ENCODE measurements at regions not wholly inside any gene's neighbourhood (a gene's known extent, or its start where the extent isn't known, plus 50 kb on each side); places are given as distances from the start of the nearest gene placed in this dataset.

DNA sequence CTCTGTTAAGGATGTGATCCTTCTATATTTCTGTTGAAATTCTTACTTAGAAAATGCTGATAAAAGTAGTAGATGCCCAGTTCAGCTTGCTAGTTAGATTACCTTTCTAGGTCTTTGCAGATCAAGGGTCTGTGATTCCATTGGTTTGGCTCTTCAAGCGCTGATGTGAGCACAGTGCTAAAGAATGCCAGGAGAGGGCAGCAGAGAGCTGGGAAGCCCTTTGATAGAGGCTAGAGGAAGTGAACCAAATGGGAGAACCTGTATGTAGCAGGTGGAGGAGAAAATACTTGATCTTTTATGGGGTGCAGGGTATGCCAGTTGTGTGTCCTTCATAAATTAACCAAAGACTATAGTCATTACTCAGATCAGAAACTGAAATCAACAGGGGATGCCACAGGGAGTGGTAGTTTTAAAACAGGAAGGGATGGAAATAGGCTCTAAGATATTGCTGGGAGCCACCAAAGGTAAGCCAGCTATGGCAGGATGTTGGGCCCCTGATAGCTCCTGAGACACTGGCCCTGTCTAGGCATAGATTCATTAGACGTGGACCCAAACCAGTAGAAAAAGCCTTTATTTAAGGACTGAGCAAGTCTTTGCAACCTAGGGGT lies 677.4 kb downstream of the SQOR start:
- peak; percentile 39 for DNase-seq (ENCODE audit: low spot score)

DNA sequence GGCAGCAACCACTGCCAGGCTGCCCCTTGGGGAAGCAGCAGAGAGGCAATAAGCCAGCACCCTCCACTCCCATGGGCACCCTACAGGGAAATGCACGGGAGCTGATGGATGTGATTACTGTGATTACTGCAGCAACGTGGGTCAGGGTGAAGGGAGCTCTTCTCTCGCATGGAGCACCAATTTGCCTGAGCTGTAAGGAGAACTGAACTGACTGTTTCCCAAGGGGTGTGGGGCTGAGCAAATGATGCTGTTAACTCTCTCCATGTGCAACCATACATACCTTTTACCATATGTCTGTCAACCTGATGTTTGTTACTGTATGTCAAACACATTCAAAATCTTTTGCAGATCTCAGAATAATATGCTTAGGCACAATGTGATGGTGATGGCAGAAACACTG lies 680.6 kb downstream of the SQOR start:
- DNase-seq (ENCODE audit: low spot score) = no peak

DNA sequence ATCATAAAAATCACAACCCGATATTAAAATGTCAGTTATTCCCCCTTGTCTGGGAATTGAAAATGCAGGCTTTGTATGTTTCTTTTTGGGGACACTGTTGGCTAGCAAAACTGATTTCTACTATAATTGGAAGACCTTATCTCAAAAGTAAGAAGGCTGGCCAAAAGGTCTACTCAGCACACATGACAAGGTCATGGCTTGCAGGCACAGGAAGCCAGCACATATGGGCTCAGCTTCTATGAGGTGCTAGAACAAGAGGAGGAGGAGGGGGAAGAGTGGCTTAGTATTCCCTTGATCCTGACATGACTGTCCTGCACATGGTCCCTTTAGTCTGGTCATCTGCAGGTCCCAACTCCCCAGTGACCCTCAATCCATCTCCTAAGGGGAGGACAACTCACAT lies 681.2 kb downstream of the SQOR start:
- DNase-seq (ENCODE audit: low spot score) = no peak

DNA sequence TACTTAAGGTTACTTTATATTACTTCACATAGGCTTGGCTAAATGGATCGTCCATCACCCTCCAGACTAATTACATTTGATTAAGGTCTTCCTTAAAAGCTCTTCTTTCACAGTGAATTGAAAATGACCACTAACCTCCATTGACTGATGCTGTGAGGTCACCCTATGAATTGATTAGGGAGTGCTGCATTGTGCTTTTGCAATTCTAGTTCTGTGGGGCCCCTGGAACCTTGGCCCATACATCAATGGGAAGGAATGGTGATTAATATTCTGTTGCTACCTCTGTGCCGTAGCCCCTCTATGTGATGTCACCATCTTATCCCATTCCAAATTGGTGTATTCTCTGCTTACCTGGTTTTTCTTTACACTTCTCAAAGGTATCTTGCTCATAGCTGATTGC lies 682.2 kb downstream of the SQOR start:
- no peak for DNase-seq (ENCODE audit: low spot score)

DNA sequence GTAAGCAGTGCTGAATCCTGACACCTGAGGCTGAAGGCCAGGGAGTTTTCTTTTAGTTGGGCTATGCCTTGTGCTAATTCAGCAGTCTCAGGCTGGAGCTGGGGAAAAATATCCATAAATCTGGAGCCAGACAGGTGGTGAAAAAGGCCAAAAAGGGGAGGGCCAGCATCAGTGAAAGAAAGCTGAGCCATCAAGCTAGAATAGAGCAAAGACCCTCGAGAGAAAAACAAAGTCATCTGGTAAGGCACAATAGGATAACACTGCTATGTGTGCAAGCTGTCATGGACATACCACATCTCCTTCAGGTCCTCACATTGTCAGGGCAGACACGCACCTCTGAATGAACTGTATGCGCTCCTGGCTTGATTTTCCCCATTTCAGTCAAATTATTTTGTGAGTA lies 687.9 kb downstream of the SQOR start:
- no peak for DNase-seq (ENCODE audit: low spot score)

DNA sequence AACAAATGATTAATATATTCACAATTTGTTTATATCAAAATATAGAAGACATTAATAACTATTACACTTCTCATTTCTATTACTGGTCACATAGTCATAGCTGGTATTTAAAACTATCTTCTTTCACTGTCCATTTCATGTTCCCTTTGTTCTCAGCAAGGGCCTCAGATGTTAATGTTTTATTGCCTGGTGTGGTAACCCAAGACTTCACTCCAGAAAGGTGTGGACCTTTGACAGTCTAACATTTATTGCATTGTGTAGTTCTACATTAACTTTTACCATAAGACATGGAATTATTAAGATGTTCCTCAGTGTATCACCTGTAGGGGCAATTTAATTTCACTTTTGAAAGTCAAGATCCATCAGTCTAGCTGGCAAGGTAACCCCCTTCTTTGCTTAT lies 691.3 kb downstream of the SQOR start:
- DNase-seq (ENCODE audit: low spot score) = no peak

DNA sequence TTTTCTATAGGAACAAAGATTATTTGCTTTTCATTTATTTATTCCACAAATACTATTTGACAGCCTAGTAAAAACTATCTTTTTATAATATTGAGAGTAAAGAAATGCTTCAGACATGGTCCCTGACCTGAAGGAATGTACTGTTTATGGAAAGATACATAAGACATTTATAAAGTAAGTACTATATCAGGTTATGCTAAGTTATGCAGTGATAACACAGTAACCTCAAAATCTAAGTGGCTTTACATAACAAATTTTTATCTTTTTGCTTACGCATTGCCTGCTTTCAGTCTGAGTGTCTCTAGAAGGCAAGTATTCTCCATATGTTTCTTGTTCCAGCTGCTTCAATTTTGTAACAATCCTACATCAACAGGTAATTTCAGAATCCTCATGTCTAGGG lies 694.0 kb downstream of the SQOR start:
- no peak for DNase-seq (ENCODE audit: low spot score)

GRCh38 chr15:46329876-46330275 lies 695.0 kb downstream of the SQOR start:
- DNase-seq (ENCODE audit: low spot score) = no peak

- DNase-seq (ENCODE audit: low spot score) = no peak
Observed at GRCh38 chr15:46331546-46331945, 696.7 kb downstream of the SQOR start.

DNA sequence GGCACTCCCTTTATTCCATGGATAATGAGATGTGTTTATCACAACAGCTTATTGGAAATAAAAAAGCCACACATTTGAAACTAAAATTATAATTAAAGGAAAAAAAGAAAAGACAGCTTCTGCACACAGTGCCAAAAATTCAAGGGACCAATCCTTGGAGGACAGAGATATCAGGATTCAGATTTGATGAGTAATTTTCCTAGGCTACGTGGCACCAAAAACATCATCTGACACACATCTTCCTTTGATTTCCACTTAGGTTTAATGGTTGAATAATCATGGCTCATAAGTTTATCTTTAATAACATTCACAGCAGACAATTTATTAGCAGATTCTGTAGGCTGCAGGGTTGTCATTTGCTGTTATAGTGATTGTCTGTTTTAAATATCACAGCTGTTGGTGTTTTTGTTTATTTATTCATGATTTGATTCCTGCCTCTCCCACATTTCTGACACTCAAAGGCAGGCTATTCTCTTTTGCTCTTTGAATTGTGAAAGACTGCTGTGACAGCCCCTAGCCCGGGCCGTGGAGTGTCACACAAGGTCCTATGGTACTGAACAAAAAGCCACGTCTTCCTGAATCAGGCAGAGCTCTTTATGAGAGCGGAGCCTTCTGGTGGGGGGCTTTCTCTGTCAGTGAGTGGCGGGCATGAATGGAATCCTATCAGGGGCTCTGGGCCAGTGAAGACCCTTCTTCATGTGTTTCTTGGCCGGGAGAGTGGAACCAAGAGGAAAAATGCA lies 708.5 kb downstream of the SQOR start:
- no peak for DNase-seq (ENCODE audit: low spot score)

- DNase-seq (ENCODE audit: low spot score) = no peak
Observed at GRCh38 chr15:46344115-46344724, 709.4 kb downstream of the SQOR start.

- no peak for DNase-seq (ENCODE audit: low spot score)
Observed at GRCh38 chr15:46344915-46345314, 710.1 kb downstream of the SQOR start.

DNA sequence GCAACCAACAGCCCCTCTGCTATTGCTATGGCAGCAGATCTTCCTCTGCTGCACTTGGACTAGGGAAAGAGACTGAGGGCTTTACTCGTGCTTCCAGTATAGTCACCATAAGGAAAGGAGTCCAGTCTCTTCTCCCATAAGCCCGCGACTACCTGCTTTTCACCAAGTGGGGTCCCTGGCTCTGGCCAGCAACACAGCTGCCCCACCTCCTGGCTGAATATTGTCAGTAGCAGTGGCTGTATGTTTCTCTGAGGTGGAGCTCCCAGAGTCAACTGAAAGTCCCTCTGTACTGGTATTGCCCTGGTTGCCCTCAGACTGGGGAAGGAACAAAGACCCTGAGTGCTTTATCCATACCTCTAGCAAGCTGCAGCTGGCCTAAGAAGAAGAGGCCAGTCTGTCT lies 719.6 kb downstream of the SQOR start:
- no peak for DNase-seq (ENCODE audit: low spot score)

DNA sequence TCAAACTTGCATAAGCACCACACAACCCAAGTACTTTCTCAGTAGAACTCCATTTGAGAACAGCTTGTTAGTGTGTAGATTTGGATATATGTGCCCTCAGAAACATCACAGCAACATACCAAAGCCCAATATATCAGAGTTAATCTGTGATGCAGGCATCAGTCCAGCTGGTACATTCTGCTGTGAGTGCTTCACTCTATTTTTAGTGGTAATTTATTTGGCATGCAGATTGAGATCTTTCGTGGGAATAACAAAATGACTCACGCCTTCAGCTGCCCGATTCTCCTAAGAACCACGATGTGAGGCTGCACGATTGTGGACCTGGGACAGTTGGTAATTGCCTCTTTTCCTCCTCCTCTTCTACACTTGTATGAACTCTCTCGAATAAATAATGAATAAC lies 730.7 kb downstream of the SQOR start:
- DNase-seq (ENCODE audit: low spot score) = no peak

DNA sequence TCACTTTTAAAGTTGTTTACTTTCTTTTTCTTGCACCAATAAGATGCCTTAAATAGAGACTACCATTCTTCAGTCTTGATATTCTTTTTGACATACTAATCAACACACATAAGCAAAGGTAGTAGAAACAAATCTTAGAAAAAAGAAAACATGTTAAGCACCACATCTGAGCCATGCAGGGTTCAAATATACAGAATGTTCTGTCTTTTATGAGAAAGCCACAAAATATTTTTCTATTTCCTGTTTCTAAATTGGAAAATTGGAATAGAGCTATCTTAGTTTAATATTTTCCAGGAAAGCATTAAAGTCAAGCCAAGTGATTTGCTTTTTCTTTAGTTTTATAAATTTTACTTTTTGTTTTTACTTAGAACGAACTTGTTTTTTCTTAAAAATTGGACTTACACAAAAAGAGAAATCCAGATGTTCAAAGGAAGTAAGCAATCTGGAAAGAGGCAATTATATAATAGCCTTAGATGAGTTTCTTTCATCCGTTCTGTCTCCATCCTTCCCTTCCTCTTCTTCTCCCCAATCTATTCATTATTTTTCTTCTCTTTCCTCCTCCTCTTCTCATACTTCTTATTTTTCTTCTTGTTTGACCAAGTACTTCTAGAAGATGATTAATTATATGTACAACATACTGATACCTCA lies 731.7 kb downstream of the SQOR start:
- DNase-seq (ENCODE audit: low spot score) = no peak

DNA sequence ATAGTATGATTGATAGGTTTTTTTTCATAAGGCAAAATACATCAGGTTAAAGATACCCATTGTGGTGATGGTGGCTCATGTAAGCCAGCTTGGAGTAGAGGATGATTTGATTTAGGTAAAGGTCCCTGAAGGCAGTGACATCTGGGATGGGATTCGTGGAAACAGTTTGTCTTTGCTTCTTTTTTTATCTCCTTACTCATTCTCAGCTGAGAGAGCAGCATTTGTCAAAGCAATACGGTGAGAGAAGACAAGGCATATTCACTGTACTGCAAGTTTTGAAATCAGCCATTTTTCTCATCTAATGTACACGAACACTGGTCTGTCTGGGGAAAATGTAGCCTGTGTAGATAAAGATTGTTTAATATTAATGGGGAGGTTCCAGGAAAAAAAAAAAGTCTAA lies 749.1 kb downstream of the SQOR start:
- DNase-seq (ENCODE audit: low spot score) = no peak

DNA sequence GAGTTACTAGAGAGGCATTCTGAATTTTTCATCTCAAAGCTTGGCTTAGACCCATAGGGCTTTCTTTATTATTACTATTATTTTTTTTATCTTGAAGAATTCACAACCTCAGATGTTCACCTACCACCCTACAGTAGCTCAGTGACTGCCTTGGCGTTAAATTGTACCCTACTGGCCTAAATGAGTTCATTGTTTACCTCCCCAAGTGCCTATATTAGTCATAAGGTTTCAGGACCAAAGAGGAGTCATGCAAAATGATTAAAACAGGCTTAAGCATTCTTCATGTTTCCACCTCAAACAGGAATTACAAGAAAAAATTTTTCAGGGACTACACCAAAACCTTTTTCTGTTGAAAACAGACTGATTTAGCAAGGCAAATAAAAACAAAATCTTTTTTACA lies 751.5 kb downstream of the SQOR start:
- DNase-seq (ENCODE audit: low spot score) = no peak

GRCh38 chr15:46389739-46390138 lies 754.9 kb downstream of the SQOR start:
- no peak for DNase-seq (ENCODE audit: low spot score)

DNA sequence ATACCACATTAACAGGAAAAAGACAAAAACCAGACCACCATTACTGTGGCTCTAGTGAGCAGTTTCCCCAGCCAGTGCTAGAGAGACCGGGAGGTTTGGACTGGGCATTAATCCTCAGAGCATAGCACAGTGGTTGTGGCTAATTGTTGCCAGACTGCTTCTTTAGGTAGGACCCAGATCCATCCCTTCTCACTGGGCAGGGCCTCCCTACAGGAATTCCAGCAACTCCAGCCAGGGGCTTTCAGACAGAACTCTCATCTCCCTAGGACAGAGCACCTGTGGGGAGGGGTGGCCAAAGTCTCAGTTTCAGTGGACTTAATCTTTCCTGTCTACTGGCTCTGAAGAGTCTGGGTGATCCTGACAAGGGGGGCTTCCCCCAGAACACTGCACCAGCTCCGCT lies 759.6 kb downstream of the SQOR start:
- no peak for DNase-seq (ENCODE audit: low spot score)

- DNase-seq (ENCODE audit: low spot score) = no peak
Observed at GRCh38 chr15:46408312-46408711, 773.5 kb downstream of the SQOR start.

GRCh38 chr15:46409841-46410301 lies 775.0 kb downstream of the SQOR start:
- DNase-seq (ENCODE audit: low spot score) = no peak

DNA sequence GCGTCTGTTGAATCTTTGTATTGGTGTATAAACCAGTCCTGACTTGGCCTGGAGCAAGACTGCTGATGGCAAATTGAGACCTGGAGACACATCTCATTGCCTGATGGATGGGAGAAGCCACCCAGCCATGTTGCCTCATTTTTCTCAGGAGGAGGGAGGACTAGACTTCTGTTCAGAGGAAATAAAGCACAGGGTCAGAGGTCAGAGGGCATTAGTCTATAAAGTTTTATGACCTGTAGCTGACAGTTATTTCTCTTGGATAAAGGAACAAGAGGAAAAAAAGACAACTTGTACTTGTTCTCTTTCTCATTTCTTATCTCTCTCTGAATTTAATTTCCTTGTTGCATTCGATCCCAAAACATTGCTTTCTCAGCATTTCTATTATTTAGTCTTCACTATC lies 775.9 kb downstream of the SQOR start:
- no peak for DNase-seq (ENCODE audit: low spot score)

DNA sequence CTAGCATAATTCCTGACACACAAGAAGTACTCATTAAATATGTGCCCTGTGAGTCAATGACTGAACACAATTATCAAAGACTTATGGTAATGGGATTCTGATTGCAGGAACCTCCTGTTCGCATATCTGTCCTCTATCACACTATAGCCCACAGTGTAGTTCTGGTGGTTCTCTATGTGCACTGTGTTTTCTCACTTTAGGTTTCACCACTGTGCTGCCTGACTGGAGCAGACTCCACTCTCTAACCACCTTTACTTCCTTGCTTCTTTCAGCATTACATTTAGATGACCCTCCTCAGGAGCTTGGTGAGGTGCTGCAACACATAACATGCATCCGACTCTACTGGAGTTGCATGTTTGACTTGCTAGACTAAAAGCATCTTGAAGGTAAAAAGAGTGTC lies 777.1 kb downstream of the SQOR start:
- DNase-seq (ENCODE audit: low spot score) = no peak
